Activated naive CD8-positive, alpha-beta T cell treated with anti-CD3 and anti-CD28 coated beads for 36 hours (primary cell): ENCODE measurements at regions not wholly inside any gene's neighbourhood (a gene's known extent, or its start where the extent isn't known, plus 50 kb on each side); places are given as distances from the start of the nearest gene placed in this dataset.

Experiments
- DNase-seq: peaks from one replicate; pipeline ENCODE4 v3.0.0; 2021
- H3K27ac Mint-ChIP-seq: one replicate; pipeline ENCODE4 v1.8.0; 2022; ENCODE audit warnings: mild to moderate bottlenecking, moderate library complexity, mixed read lengths
- H3K27me3 Mint-ChIP-seq: one replicate; pipeline ENCODE4 v1.8.0; 2022; ENCODE audit warnings: mild to moderate bottlenecking, mixed read lengths
- H3K36me3 Mint-ChIP-seq: one replicate; pipeline ENCODE4 v1.8.0; 2021; ENCODE audit warnings: mild to moderate bottlenecking, mixed read lengths
- H3K4me1 Mint-ChIP-seq: one replicate; pipeline ENCODE4 v1.8.0; 2021; ENCODE audit warnings: mixed read lengths
- H3K4me3 Mint-ChIP-seq: one replicate; pipeline ENCODE4 v1.8.0; 2022; ENCODE audit warnings: mild to moderate bottlenecking, moderate library complexity, mixed read lengths
- H3K9me3 Mint-ChIP-seq: one replicate; pipeline ENCODE4 v1.8.0; 2022; ENCODE audit warnings: mixed read lengths

DNA sequence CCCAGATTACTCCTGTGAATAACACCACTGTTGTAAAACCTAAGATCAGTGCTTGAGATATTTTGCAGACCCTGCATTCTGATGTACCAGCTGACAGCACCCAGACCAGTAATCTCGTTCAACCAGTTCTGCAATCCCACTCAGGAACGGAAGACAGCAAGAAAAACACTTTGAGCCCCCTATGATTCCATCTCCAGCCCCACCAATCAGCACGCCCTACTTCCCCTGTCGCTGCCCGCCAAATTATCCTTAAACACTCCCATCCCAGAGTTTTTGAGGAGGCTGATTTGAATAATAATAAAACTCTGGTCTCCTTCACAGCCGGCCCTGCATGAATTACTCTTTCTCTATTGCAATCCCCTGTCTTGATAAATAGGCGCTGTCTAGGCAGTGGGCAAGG, 173.9 kb upstream of the CDH2 start:
- Mint-ChIP-seq H3K27ac (no peak overlapping the region), H3K4me3 (no peak overlapping the region), H3K9me3 (peaks cover 8% of the 10 kb centered on the region), H3K27me3 (no peaks in the 10 kb centered on the region), H3K4me1 (no peaks in the 10 kb centered on the region), H3K36me3 (no peaks in the 10 kb centered on the region)
- DNase-seq, result no peak

DNA sequence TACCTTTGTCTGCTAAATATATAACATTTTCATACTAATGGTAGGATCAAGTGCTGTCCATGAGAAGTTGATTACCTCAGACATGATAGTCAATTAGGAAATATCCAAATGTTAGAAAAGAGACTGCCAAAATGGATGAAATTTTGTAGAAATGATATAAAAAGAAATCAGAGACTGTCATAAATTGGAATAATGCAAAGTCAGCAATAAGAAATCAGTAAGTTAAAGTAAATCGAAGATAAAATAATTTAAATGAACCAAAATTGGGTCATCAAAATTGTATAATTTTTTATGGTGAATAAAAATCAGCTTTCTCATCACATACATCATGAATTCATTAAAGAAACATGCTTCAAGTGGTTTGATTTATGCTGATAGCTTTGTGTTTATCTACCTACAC, 165.3 kb upstream of the CDH2 start:
- H3K27ac Mint-ChIP-seq, result no peak overlapping the region
- no peak for DNase-seq
- H3K36me3 Mint-ChIP-seq, result no peaks in the 10 kb centered on the region

DNA sequence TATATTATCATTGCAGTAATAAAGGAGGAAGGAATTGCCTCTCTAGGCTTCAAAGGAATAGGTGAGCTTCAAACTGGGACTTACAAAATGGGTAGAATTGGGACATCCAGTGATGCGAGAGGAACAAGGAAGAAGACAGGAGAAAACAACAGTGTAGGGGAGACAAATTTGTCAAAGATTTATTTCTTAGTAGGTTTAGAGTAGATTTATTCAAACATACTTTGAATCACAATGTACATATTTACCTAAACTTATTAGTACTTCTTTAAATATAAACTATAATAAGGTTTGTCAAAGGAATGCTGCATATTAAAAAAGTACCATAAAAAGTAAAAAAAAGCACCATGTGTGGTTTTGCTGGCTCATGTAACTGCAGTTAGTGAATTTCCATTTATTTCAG, 161.4 kb upstream of the CDH2 start:
- no peak overlapping the region for H3K4me3 Mint-ChIP-seq
- H3K9me3 Mint-ChIP-seq, result peaks cover 5% of the 10 kb centered on the region
- H3K4me1 Mint-ChIP-seq, result no peaks in the 10 kb centered on the region
- DNase-seq, result no peak
- H3K27me3 Mint-ChIP-seq, result no peaks in the 10 kb centered on the region
- no peak overlapping the region for H3K27ac Mint-ChIP-seq
- no peaks in the 10 kb centered on the region for H3K36me3 Mint-ChIP-seq

More for the DNA sequence above, 165.3 kb upstream of the CDH2 start:
- H3K4me3 Mint-ChIP-seq, result no peak overlapping the region
- H3K4me1 Mint-ChIP-seq, result no peaks in the 10 kb centered on the region
- H3K27me3 Mint-ChIP-seq, result no peaks in the 10 kb centered on the region
- H3K9me3 Mint-ChIP-seq, result peaks cover 4% of the 10 kb centered on the region

DNA sequence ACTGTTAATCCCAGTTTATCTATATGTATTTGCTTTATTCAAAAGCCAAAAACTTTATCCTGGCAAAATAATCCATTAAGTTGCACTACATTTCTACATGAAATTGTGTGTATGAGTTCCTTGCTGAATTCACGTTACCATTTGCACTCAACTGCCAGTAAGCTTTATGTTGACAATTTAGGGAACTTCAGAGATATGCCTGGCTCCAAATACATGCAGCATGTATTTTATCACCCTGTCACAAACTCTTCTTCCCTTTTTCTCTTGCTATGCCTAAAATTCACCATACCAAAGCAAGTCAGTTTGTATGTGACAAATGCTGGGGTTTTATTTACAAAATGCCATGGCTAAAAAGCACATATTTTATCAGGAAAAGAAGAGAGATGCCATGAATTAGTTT, 157.6 kb upstream of the CDH2 start:
- Mint-ChIP-seq H3K9me3 (peaks cover 7% of the 10 kb centered on the region), H3K4me1 (no peaks in the 10 kb centered on the region), H3K27ac (no peak overlapping the region), H3K27me3 (no peaks in the 10 kb centered on the region), H3K36me3 (no peaks in the 10 kb centered on the region), H3K4me3 (no peak overlapping the region)
- no peak for DNase-seq

DNA sequence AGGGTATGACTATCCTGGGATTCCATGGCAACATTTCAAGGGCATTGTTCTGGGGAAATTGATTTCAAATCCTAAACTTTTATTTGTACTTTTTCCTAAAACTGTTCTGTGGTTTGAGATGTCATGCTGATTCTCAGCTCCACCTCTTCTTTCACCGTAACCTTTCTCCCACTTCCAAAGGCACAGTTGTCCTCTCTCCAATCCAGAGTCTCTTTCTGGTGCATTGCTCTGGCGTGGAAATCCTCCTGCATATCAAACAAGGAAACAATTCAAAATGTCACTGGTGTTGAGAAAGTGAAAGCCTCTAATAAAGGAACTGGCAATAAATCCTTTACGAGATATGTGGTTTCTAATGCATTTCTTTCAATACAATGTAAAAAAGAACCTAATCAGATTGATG, 155.1 kb upstream of the CDH2 start:
- H3K9me3 Mint-ChIP-seq, result peaks cover 4% of the 10 kb centered on the region
- H3K27me3 Mint-ChIP-seq, result no peaks in the 10 kb centered on the region
- no peak overlapping the region for H3K4me3 Mint-ChIP-seq
- H3K36me3 Mint-ChIP-seq, result no peaks in the 10 kb centered on the region
- no peak for DNase-seq
- no peaks in the 10 kb centered on the region for H3K4me1 Mint-ChIP-seq
- H3K27ac Mint-ChIP-seq, result no peak overlapping the region

DNA sequence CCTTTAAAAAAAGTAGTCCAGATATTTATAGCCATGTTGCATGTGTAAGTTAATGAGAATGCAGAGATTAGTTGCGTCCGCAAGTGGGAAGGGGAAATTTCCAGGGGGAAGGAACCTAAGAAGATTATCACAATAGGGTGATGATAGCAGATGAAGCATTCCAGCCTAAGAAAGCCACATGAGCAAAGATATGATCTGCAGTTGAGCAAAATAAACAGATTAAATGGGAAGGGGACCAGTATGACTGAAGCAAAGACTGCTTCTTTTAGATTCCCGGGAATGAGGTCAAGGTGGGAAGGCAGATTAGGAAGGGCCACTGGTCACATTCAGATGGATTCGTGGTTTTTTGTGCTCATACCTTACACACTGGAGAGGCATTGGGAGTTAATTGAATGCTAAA, 154.6 kb upstream of the CDH2 start:
- peaks cover 7% of the 10 kb centered on the region for H3K9me3 Mint-ChIP-seq
- no peaks in the 10 kb centered on the region for H3K27me3 Mint-ChIP-seq
- DNase-seq, result no peak
- no peak overlapping the region for H3K4me3 Mint-ChIP-seq
- H3K27ac Mint-ChIP-seq, result no peak overlapping the region
- H3K36me3 Mint-ChIP-seq, result no peaks in the 10 kb centered on the region
- no peaks in the 10 kb centered on the region for H3K4me1 Mint-ChIP-seq

DNA sequence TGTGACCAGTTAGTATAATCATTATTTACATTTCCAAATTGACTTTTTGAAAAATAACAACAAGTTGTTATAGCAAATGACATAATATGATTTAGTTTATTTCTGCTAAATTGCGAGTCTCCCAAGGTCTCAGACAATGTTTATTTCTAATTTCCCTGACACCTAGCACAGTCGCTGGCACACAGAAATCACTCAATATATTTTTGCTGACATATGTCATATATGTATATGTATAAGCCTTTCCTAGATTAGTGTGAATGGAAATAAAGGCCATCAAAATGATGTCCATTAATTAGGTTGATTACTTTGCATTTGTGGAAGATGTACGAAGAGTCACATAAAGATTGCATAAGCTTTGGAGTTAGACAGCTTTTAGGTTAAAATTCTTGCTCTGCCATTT, 136.7 kb upstream of the CDH2 start:
- DNase-seq, result no peak
- Mint-ChIP-seq H3K4me1 (no peaks in the 10 kb centered on the region), H3K27me3 (no peaks in the 10 kb centered on the region), H3K27ac (no peak overlapping the region), H3K9me3 (peaks cover 12% of the 10 kb centered on the region), H3K36me3 (no peaks in the 10 kb centered on the region), H3K4me3 (no peak overlapping the region)

DNA sequence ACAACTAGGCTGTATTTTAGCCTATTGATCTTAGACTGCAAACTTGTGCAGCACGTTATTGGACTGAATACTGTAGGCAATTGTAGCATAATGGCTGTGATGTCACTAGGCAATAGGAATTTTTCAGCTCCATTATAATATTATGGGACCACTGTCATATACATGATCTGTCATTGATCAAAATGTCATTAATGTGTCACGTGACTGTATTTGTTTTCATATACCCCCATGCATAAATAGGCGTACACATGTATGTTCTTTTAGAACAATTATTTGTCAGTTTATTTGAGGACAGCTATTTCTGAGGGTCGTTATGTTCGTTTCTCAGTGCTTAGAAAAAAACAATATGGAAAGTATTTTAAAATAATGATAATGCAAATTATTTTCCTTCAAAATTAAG, 111.9 kb upstream of the CDH2 start:
- Mint-ChIP-seq H3K4me1 (no peaks in the 10 kb centered on the region), H3K4me3 (no peak overlapping the region), H3K36me3 (no peaks in the 10 kb centered on the region), H3K27me3 (no peaks in the 10 kb centered on the region), H3K27ac (no peak overlapping the region), H3K9me3 (peaks cover 7% of the 10 kb centered on the region)
- DNase-seq, result no peak

DNA sequence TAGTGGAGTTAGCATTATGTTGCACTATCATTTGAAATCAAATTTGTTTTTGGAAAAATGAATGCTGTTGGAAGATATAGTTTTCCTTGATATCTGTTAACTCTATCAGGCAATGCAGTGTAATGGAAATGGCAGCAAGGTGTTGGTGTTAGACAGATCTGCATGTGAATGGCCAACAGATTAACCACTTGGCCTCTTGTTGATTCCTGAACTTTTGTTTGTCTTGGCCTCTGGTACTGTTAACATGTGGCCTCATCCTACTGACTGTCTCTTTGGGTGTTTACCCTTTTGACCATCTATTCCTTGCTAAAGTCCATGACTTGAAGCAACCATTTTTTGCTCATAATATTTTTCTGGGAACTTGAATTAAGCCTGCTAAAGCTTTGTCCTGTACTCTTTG, 110.2 kb upstream of the CDH2 start:
- H3K4me1 Mint-ChIP-seq, result no peaks in the 10 kb centered on the region
- no peak for DNase-seq
- no peaks in the 10 kb centered on the region for H3K27me3 Mint-ChIP-seq
- no peak overlapping the region for H3K4me3 Mint-ChIP-seq
- H3K27ac Mint-ChIP-seq, result no peak overlapping the region
- H3K9me3 Mint-ChIP-seq, result peaks cover 7% of the 10 kb centered on the region
- H3K36me3 Mint-ChIP-seq, result no peaks in the 10 kb centered on the region

DNA sequence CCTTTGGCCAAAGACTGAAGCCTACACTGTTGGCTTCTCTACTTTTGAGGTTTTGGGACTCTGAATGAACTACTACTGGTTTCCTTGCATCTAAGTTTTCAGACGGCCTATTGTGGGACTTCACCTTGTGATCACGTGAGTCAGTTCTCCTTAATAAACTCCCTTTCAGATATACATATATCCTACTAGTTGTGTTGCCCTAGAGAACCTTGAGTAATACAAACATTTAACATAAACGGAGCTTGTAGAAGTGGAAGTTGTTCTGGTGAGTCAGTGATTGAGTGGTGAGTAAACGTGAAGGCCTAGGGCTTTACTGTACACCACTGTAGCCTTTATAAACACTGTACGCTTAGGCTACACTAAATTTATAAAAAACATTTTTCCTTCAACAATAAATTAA, 107.2 kb upstream of the CDH2 start:
- Mint-ChIP-seq H3K4me3 (no peak overlapping the region), H3K9me3 (no peaks in the 10 kb centered on the region), H3K27ac (no peak overlapping the region), H3K27me3 (no peaks in the 10 kb centered on the region), H3K4me1 (no peaks in the 10 kb centered on the region), H3K36me3 (no peaks in the 10 kb centered on the region)
- DNase-seq, result no peak

DNA sequence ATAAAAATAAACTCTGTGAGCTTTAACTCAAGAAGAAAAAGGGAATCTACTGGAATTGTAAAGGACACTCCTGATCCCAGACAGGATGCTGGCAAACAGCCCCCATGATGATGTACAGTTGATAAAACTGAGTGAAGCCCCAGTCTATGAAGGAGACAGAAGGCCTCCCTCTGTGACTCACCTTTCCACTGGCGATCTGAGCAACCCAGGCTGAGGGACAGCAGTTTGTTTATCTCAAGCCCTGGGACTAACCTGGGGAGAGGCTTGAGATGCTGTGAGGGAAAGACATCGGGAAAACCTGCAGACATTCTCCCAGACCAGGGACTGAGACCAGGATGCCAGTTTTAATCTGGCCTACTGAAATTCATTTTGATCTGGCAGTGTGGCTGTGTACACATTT, 104.5 kb upstream of the CDH2 start:
- no peak for DNase-seq
- no peaks in the 10 kb centered on the region for H3K36me3 Mint-ChIP-seq
- H3K27ac Mint-ChIP-seq, result no peak overlapping the region
- no peaks in the 10 kb centered on the region for H3K27me3 Mint-ChIP-seq
- no peak overlapping the region for H3K4me3 Mint-ChIP-seq
- no peaks in the 10 kb centered on the region for H3K4me1 Mint-ChIP-seq
- peaks cover 2% of the 10 kb centered on the region for H3K9me3 Mint-ChIP-seq

DNA sequence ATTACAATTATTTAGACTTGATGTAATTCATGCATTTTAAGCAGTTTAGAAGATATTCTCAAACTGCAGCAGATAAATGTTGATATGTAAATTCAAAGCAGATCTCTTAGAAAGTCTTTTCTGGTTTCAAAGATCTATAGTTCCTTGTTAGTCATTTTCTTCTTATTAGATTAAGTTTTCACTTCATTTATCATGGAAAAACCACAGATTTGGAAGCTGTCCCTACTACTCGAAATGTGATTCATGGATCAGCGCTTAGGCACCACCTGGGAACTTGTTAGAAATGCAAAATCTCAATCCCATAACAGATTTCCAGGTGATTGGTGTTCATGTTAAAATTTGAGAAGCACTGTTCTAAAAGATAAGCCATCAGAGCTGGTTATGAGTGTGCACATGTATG, 92.8 kb upstream of the CDH2 start:
- Mint-ChIP-seq H3K4me1 (no peaks in the 10 kb centered on the region), H3K27me3 (no peaks in the 10 kb centered on the region), H3K9me3 (peaks cover 9% of the 10 kb centered on the region)

DNA sequence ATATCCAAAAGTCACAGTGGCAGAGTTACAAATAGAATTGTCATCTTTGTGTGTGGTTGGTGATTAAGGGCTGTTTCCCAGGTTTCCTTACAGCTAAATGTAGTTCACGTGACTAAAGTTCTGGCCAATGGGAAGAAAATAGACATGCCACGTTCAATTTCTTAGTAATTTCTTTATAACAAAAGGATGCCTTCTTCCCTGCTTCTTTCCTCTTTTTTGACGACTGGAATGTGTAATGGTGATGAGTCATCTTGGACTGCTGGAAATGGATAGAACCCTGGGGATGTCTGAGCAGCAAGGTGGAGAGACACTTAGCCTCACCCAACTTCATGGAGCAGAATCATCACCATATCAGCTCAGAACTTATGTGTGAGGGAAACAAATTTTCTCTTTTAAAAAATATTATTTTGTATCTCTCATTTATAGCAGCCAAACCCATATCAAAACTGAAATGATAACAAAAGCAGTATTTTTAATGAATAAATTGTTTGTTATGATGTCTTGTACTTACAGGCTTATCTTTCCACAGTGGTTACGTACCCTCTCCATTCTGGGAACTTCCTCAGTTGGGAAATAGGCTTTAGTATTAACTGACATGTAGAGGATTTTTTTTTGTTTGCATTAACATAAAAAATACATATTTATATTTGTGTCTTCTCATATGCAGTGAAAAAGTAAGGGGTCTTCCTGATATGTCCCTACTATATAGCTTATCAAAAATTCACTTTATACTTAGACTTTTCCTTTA, 91.1 kb upstream of the CDH2 start:
- H3K4me3 Mint-ChIP-seq, result no peak overlapping the region
- H3K27me3 Mint-ChIP-seq, result no peaks in the 10 kb centered on the region
- no peak overlapping the region for H3K27ac Mint-ChIP-seq

More for the DNA sequence above, 92.8 kb upstream of the CDH2 start:
- H3K4me3 Mint-ChIP-seq, result no peak overlapping the region
- H3K27ac Mint-ChIP-seq, result no peak overlapping the region
- no peak for DNase-seq
- H3K36me3 Mint-ChIP-seq, result no peaks in the 10 kb centered on the region

DNA sequence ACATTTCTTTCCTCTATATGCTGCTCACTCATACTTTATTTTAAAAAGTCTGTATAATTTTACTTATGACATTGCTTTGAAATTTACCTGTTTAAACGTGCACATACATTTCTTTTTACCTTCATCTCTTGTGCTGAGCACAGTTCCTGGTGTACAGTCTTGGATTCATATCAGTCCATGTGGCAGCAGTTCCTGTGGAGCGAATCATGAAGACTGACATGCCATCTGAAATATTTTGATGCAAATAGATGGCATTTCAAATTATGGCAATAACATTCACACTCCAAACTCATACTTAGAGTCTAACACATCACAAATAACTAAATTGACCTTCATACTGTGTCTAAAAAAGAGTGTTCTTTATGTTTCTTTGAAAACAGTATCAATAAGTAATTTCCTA, 90.3 kb upstream of the CDH2 start:
- Mint-ChIP-seq H3K9me3 (peaks cover 7% of the 10 kb centered on the region), H3K4me3 (no peak overlapping the region), H3K4me1 (no peaks in the 10 kb centered on the region), H3K36me3 (no peaks in the 10 kb centered on the region), H3K27me3 (no peaks in the 10 kb centered on the region), H3K27ac (no peak overlapping the region)
- no peak for DNase-seq

More for the DNA sequence above, 91.1 kb upstream of the CDH2 start:
- Mint-ChIP-seq H3K36me3 (no peaks in the 10 kb centered on the region), H3K4me1 (no peaks in the 10 kb centered on the region), H3K9me3 (peaks cover 6% of the 10 kb centered on the region)
- no peak for DNase-seq

DNA sequence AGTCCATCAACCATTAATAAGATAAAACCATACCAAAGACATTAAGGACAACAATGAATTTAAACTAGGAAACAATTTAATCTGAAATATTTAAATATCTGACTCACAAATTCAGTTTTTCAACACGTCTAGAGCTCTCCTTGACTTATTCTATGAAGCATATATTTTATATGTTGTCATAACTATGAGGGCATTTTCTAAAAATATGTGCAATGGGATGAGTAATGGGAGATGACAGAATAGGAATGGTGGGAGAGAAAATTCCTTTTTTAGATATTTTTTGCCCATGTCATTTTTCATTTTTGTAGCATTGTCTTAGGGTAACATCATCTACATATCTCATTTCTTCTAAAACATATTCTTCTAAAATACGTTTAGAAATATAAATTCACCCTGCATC, 79.2 kb upstream of the CDH2 start:
- Mint-ChIP-seq H3K27me3 (no peaks in the 10 kb centered on the region), H3K9me3 (peaks cover 1% of the 10 kb centered on the region), H3K4me1 (no peaks in the 10 kb centered on the region), H3K36me3 (no peaks in the 10 kb centered on the region), H3K4me3 (no peak overlapping the region), H3K27ac (no peak overlapping the region)
- DNase-seq, result no peak

DNA sequence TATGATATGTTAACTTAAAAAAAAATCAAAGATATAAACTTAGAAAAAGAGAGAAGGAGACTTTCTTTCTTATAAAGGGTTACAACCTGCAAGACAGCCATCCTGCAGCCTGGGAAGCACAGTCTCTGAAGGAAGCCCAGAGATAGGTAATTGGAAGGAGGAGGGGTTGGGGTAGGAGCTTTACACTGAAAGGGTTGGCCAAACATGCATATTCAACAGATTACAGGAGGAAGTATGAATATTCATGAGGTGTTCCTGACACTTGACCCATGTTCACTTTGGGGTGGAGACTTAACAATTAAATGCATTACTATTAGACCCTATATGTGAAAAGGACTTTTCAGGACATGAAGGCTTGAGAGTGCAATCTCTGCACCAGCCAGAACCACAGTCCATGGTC, 71.7 kb upstream of the CDH2 start:
- Mint-ChIP-seq H3K4me1 (no peaks in the 10 kb centered on the region), H3K36me3 (no peaks in the 10 kb centered on the region), H3K27me3 (no peaks in the 10 kb centered on the region), H3K9me3 (peaks cover 4% of the 10 kb centered on the region), H3K4me3 (no peak overlapping the region), H3K27ac (no peak overlapping the region)
- no peak for DNase-seq
